GM19238 (cell line): ENCODE measurements at regions not wholly inside any gene's neighbourhood (a gene's known extent, or its start where the extent isn't known, plus 50 kb on each side); places are given as distances from the start of the nearest gene placed in this dataset.

ENCODE experiments used
- DNase-seq: peaks from one replicate; pipeline ENCODE4 v3.0.0; 2011; ENCODE audit warnings: low spot score; ENCODE audit not compliant: insufficient read length

GRCh38 chr15:95715906-95716656, 614.4 kb upstream of the NR2F2 start:
- no peak for DNase-seq

GRCh38 chr15:95716708-95717107, 613.8 kb upstream of the NR2F2 start:
- no peak for DNase-seq

- no peak for DNase-seq
These were observed 612.1 kb upstream of the NR2F2 start for GRCh38 chr15:95718441-95718840.

GRCh38 chr15:95724908-95725633, 605.4 kb upstream of the NR2F2 start:
- no peak for DNase-seq

- DNase-seq = no peak
These were observed 603.6 kb upstream of the NR2F2 start for GRCh38 chr15:95726891-95727290.

GRCh38 chr15:95733931-95734330, 596.6 kb upstream of the NR2F2 start:
- no peak for DNase-seq

GRCh38 chr15:95734422-95735316, 595.8 kb upstream of the NR2F2 start:
- no peak for DNase-seq

GRCh38 chr15:95737060-95737459, 593.4 kb upstream of the NR2F2 start:
- DNase-seq = no peak

GRCh38 chr15:95739131-95739530, 591.4 kb upstream of the NR2F2 start:
- no peak for DNase-seq

- no peak for DNase-seq
These were observed 588.7 kb upstream of the NR2F2 start for GRCh38 chr15:95741830-95742229.

GRCh38 chr15:95742256-95742655, 588.2 kb upstream of the NR2F2 start:
- no peak for DNase-seq

- no peak for DNase-seq
These were observed 587.7 kb upstream of the NR2F2 start for GRCh38 chr15:95742836-95743235.

- no peak for DNase-seq
These were observed 573.3 kb upstream of the NR2F2 start for GRCh38 chr15:95757171-95757570.

- DNase-seq = no peak
These were observed 572.0 kb upstream of the NR2F2 start for GRCh38 chr15:95758451-95758850.

GRCh38 chr15:95758851-95759250, 571.6 kb upstream of the NR2F2 start:
- DNase-seq = no peak

GRCh38 chr15:95760508-95760907, 570.0 kb upstream of the NR2F2 start:
- DNase-seq = no peak

GRCh38 chr15:95761501-95762165, 568.9 kb upstream of the NR2F2 start:
- DNase-seq = no peak

- DNase-seq = no peak
These were observed 567.1 kb upstream of the NR2F2 start for GRCh38 chr15:95763426-95763825.

GRCh38 chr15:95765161-95765560, 565.3 kb upstream of the NR2F2 start:
- DNase-seq = no peak

GRCh38 chr15:95770196-95770595, 560.3 kb upstream of the NR2F2 start:
- no peak for DNase-seq

GRCh38 chr15:95772982-95773381, 557.5 kb upstream of the NR2F2 start:
- no peak for DNase-seq
